ENCODE measurements at regions not wholly inside any gene's neighbourhood (a gene's known extent, or its start where the extent isn't known, plus 50 kb on each side); places are given as distances from the start of the nearest gene placed in this dataset.
A peak's percentile ranks its signal among the peaks of the same experiment; 100 is the strongest.

GRCh38 chr3:102225407-102226132, 209.2 kb upstream of the ZPLD1 start:
- peak; percentile 59 to 68 for DNase-seq

DNA sequence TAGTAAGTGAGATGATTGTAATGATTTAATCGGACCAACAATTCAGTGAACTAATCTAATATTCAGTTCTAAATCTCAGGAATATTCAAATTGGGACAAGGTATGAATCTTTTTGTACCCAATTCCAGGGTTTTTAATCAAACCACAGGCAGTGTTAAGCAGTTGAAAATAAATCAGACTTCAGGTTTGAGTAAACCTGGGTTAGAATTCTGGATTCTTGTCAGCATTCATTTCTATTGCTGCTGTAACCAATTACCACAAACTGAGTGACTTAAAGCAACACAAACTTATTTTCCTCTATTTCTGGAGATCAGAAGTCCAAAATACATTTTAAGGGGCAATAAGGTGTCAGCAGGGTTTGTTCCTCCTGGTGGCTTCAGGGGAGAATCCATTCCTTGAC, 208.4 kb upstream of the ZPLD1 start:
- no peak for DNase-seq

More at GRCh38 chr3:102225407-102226132, 209.2 kb upstream of the ZPLD1 start:
- TF ChIP-seq GATA1 (IDR thresholded peaks at IDR 0.05; ENCODE audit: low read depth, low read length) = no peak
- no peak for TF ChIP-seq POLR2A (IDR thresholded peaks at IDR 0.05; ENCODE audit: low read length)

GRCh38 chr3:102229062-102229655, 205.7 kb upstream of the ZPLD1 start:
- DNase-seq = peak; percentile 78 to 89
- TF ChIP-seq POLR2A (IDR thresholded peaks at IDR 0.05; ENCODE audit: low read length) (no peak), GATA1 (IDR thresholded peaks at IDR 0.05; ENCODE audit: low read depth, low read length) (no peak)

More for the DNA sequence above, 208.4 kb upstream of the ZPLD1 start:
- TF ChIP-seq GATA1 (IDR thresholded peaks at IDR 0.05; ENCODE audit: low read depth, low read length) (no peak), POLR2A (IDR thresholded peaks at IDR 0.05; ENCODE audit: low read length) (no peak)

DNA sequence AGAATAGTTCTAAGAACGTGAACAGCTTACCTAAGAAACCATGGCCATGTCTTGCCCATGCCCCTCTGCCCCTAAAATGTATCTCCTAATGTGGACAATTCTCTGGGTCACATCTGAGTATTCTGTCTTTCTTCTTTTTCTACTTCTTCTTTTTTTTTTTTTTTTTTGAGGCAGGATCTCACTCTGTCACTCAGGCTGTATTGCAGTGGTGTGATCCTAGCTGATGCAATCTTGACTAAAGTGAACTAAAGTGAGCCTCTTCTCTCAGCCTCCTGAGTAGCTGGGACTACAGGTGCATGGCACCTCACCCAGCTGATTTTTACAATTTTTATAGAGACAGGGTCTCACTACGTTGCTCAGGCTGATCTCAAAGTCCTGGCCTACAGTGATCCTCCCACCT, 204.8 kb upstream of the ZPLD1 start:
- DNase-seq = peak; percentile 8 to 62
- TF ChIP-seq POLR2A (IDR thresholded peaks at IDR 0.05; ENCODE audit: low read length) (no peak), GATA1 (IDR thresholded peaks at IDR 0.05; ENCODE audit: low read depth, low read length) (no peak)

DNA sequence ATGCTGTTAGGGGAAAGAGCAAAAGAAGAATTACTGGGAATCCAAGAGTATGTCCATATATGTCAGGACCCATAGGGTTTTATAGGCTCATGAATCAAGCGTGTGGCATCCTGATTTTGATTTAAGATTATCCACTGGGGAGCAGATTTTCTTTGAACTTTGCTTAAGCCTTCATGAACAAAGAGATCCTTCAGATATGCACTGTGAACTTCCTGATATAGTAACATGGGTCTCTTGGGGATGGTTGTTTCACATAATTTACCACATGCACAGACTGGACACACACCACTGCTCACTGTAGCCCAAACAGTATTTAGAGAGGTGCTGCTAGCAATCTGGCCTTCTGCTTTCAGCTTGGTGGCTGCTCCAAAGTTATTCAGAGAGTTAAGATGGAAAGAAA, 200.9 kb upstream of the ZPLD1 start:
- DNase-seq = no peak
- no peak for TF ChIP-seq POLR2A (IDR thresholded peaks at IDR 0.05; ENCODE audit: low read length)
- no peak for TF ChIP-seq GATA1 (IDR thresholded peaks at IDR 0.05; ENCODE audit: low read depth, low read length)

GRCh38 chr3:102235679-102236078, 199.1 kb upstream of the ZPLD1 start:
- DNase-seq = peak; percentile 42 to 70
- TF ChIP-seq GATA1 (IDR thresholded peaks at IDR 0.05; ENCODE audit: low read depth, low read length) (no peak), POLR2A (IDR thresholded peaks at IDR 0.05; ENCODE audit: low read length) (no peak)

- DNase-seq = no peak
- TF ChIP-seq POLR2A (IDR thresholded peaks at IDR 0.05; ENCODE audit: low read length) = no peak
- no peak for TF ChIP-seq GATA1 (IDR thresholded peaks at IDR 0.05; ENCODE audit: low read depth, low read length)
Measured at GRCh38 chr3:102237181-102237580, 197.6 kb upstream of the ZPLD1 start.

DNA sequence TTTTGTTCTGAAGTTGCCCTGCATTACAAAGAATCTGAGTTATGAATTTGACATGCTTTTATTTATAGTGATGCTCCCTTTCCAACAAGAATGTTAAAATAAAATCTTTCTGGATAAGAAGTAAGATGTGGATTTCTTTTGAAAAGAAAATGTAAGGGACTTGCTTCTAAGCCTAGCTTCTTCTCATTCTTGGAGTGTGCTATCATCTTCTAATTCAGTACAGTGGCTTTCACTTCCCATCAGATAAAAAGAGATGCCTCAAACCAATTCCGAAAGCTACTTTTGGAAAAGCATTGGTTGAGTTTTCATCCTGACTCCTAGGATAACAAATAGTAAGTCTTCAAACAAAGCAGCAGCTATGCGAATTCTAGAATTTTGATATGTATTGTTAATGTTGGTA, 197.0 kb upstream of the ZPLD1 start:
- TF ChIP-seq POLR2A (IDR thresholded peaks at IDR 0.05; ENCODE audit: low read length) = no peak
- TF ChIP-seq GATA1 (IDR thresholded peaks at IDR 0.05; ENCODE audit: low read depth, low read length) = no peak
- DNase-seq = no peak

- no peak for TF ChIP-seq GATA1 (IDR thresholded peaks at IDR 0.05; ENCODE audit: low read depth, low read length)
- no peak for TF ChIP-seq POLR2A (IDR thresholded peaks at IDR 0.05; ENCODE audit: low read length)
- DNase-seq = no peak
Measured at GRCh38 chr3:102238362-102238761, 196.5 kb upstream of the ZPLD1 start.

- no peak for DNase-seq
- TF ChIP-seq POLR2A (IDR thresholded peaks at IDR 0.05; ENCODE audit: low read length) (no peak), GATA1 (IDR thresholded peaks at IDR 0.05; ENCODE audit: low read depth, low read length) (no peak)
Measured at GRCh38 chr3:102240720-102241119, 194.1 kb upstream of the ZPLD1 start.

GRCh38 chr3:102248981-102249705, 185.7 kb upstream of the ZPLD1 start:
- TF ChIP-seq POLR2A (IDR thresholded peaks at IDR 0.05; ENCODE audit: low read length) (no peak), GATA1 (IDR thresholded peaks at IDR 0.05; ENCODE audit: low read depth, low read length) (no peak)
- DNase-seq = no peak

DNA sequence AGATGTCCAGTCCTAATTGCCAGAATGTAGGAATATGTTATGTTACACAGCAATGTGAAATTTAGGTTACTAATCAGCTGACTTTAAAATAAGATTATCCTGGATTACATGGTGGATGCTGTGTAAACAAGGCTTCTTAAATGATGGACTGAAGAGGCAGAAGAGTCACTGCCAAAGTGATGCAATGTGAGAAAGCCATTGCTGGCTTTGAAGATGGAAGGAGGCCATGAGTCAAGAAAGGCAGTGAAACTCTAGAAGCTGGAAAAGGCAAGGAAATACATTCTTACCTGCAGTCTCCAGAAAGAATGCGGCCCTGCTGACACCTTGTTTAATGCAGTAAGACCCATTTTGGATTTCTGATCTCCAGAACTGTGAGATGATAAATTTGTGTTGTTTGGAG, 179.1 kb upstream of the ZPLD1 start:
- DNase-seq = no peak
- TF ChIP-seq GATA1 (IDR thresholded peaks at IDR 0.05; ENCODE audit: low read depth, low read length) (no peak), POLR2A (IDR thresholded peaks at IDR 0.05; ENCODE audit: low read length) (no peak)

DNA sequence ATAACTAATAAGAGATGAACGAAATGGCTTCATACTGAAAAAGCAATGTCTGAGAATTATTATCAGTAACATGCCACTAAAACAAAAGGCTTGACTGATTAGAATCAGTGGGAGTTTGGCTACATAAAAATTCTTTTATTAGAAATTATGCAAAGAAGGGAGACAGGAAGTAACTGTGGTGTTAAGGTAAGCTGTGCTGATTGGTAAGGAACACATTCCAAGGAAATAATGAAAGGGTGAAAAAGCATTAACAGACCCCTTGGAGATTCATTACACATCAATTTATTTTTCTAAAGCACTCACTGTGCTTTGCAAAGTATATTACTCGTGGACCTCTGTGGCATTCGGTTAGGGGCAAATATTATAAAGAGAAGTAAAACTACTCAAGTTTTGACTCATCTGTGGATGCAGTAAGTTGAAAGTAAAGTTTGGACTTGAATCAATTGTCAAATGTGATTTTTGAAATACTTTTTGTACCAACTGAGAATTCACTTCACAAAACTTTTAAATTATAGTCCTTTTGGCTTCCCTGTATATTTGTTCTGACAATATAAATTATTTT, 176.1 kb upstream of the ZPLD1 start:
- no peak for TF ChIP-seq GATA1 (IDR thresholded peaks at IDR 0.05; ENCODE audit: low read depth, low read length)
- TF ChIP-seq POLR2A (IDR thresholded peaks at IDR 0.05; ENCODE audit: low read length) = no peak

DNA sequence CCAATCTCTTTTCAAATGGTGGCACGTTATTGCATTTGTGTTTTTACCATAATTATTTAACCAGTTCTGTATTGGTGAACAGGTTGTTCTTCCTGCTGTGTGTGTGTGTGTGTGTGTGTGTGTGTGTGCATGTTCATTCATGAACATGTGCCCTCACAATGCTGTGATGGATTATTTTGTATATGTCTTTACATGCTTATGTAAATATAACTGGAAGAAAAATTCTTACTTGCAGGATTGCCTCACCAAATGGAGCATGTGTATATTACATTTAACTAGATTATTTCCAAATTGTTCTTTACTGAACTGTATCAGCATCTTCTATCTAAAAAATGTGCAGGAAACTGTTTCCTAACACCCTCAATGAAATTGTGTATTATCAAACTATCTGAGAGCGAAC, 175.2 kb upstream of the ZPLD1 start:
- DNase-seq = no peak

More for the DNA sequence above, 176.1 kb upstream of the ZPLD1 start:
- no peak for DNase-seq

More for the DNA sequence above, 175.2 kb upstream of the ZPLD1 start:
- TF ChIP-seq GATA1 (IDR thresholded peaks at IDR 0.05; ENCODE audit: low read depth, low read length) (no peak), POLR2A (IDR thresholded peaks at IDR 0.05; ENCODE audit: low read length) (no peak)

Measured in erythroblast (primary cell).